Activated CD8-positive, alpha-beta T cell treated with anti-CD3 and anti-CD28 coated beads for 36 hours (primary cell): ENCODE measurements at regions not wholly inside any gene's neighbourhood (a gene's known extent, or its start where the extent isn't known, plus 50 kb on each side); places are given as distances from the start of the nearest gene placed in this dataset.

Experiments
- ATAC-seq: fragments of 200-7000 bp; cut with Tn5 transposase; one replicate; pipeline ENCODE4 v1.10.0; 2021; ENCODE audit warnings: mild to moderate bottlenecking, moderate library complexity
- CTCF ChIA-PET: fragments of 350-600 bp; sonication (Branson Sonifier 250); formaldehyde crosslinking; loops from one replicate; lab custom pipeline; 2021; ENCODE audit warnings: antibody characterized with exemption; lab: Charles Lee
- POLR2A ChIA-PET: fragments of 350-600 bp; sonication (Branson Sonifier 250); formaldehyde crosslinking; loops from one replicate; lab custom pipeline; 2021; ENCODE audit warnings: antibody characterized with exemption; lab: Charles Lee
- DNase-seq: peaks from one replicate; pipeline ENCODE4 v3.0.0-alpha.2; 2020
- H3K27ac Mint-ChIP-seq: one replicate; pipeline ENCODE4 v1.8.0; 2021; ENCODE audit warnings: mild to moderate bottlenecking, mixed read lengths
- H3K27me3 Mint-ChIP-seq: one replicate; pipeline ENCODE4 v1.8.0; 2021; ENCODE audit warnings: mixed read lengths
- H3K36me3 Mint-ChIP-seq: one replicate; pipeline ENCODE4 v1.8.0; 2021; ENCODE audit warnings: low read depth, mixed read lengths
- H3K4me1 Mint-ChIP-seq: one replicate; pipeline ENCODE4 v1.8.0; 2021; ENCODE audit warnings: low read depth, mixed read lengths
- H3K4me3 Mint-ChIP-seq: one replicate; pipeline ENCODE4 v1.8.0; 2021; ENCODE audit warnings: mild to moderate bottlenecking, moderate library complexity, mixed read lengths
- H3K9me3 Mint-ChIP-seq: one replicate; pipeline ENCODE4 v1.8.0; 2021; ENCODE audit warnings: mixed read lengths
- intact Hi-C: fragments of 100-400 bp; cut with micrococcal nuclease; formaldehyde crosslinking; loops from one replicate; pipeline ENCODE4 v1.10.0; 2022
- TF ChIP-seq, protein P1 (sequence below): fragments of 200-600 bp; IDR thresholded peaks from one replicate; pipeline ENCODE4 v1.8.0; 2022; ENCODE audit warnings: antibody characterized with exemption, mild to moderate bottlenecking

DNA sequence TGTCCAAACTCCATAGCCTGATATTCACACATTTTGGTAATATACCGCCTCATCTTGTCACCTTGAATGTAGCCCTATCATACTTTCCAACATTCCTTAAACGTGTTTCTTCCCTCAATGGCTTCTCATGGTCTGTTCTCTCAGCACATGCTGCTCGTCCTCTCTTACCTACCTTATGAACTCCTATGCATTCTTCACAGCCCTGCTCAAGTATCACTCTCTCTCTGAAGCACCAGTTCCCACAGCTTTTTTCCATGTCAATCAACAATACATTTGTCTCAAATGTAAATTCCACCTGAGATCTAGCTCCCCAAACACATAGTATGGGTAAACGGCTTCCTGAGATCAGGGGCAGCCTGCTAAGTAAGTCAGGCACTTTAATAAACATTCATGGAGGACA, 85.2 kb upstream of the ZMIZ1 start:
- H3K4me1 Mint-ChIP-seq, result peaks cover 13% of the 10 kb centered on the region
- H3K27me3 Mint-ChIP-seq, result no peaks in the 10 kb centered on the region
- ChIA-PET POLR2A (interaction anchor here (0.7 kb wide), 1 partner anchor 64 kb away, joined by 3 read pairs; no protein-coding TSS in a partner anchor), CTCF (interaction anchor here (1.2 kb wide), 1 partner anchor 9 kb away, joined by 4 read pairs; no protein-coding TSS in a partner anchor)
- no peak overlapping the region for H3K4me3 Mint-ChIP-seq
- no peak for ATAC-seq
- intact Hi-C loops, result no loop called here
- H3K36me3 Mint-ChIP-seq, result no peaks in the 10 kb centered on the region
- no peak overlapping the region for H3K27ac Mint-ChIP-seq
- TF ChIP-seq, protein P1, sequence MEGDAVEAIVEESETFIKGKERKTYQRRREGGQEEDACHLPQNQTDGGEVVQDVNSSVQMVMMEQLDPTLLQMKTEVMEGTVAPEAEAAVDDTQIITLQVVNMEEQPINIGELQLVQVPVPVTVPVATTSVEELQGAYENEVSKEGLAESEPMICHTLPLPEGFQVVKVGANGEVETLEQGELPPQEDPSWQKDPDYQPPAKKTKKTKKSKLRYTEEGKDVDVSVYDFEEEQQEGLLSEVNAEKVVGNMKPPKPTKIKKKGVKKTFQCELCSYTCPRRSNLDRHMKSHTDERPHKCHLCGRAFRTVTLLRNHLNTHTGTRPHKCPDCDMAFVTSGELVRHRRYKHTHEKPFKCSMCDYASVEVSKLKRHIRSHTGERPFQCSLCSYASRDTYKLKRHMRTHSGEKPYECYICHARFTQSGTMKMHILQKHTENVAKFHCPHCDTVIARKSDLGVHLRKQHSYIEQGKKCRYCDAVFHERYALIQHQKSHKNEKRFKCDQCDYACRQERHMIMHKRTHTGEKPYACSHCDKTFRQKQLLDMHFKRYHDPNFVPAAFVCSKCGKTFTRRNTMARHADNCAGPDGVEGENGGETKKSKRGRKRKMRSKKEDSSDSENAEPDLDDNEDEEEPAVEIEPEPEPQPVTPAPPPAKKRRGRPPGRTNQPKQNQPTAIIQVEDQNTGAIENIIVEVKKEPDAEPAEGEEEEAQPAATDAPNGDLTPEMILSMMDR, result no peak
- no peak for DNase-seq
- no peaks in the 10 kb centered on the region for H3K9me3 Mint-ChIP-seq

DNA sequence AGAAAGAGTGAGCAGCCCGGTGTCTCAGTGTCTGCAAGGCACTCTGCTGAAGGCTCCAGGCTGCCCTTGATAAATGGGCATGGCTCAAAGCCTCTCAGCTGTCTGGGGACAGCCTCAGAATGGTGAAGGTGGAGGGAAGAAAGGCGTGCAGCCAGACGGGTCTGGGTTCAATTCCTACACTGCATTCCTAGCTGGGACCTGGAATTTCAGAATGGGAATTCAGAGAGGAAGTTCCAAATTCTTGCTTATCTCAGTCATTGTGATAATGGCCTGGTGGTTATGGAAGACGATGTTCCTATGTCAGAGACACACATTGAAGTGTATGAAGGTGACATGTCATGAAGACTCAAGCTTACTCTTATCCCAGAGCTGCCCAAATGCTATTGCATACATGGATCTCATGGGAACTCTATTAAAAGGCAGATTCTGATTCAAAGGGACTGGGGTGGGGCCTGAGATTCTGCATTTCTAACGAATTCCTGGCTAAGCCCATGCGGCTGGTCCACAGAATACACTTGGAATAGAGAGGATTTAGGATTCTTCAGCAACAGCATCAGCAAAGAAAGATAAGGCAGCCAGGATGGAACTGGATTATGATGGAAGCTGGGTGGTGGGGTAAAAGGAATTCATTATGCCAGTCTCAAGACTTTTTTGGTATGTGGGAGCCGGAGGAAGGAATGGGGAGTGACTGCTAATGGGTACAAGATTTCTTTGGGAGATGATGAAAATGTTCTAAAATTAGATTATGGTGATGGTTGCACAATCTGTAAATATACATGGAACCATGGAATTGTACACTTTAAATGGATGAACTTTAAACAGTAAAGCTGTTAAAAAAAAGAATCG, 82.6 kb upstream of the ZMIZ1 start:
- peaks cover 15% of the 10 kb centered on the region for H3K4me1 Mint-ChIP-seq

DNA sequence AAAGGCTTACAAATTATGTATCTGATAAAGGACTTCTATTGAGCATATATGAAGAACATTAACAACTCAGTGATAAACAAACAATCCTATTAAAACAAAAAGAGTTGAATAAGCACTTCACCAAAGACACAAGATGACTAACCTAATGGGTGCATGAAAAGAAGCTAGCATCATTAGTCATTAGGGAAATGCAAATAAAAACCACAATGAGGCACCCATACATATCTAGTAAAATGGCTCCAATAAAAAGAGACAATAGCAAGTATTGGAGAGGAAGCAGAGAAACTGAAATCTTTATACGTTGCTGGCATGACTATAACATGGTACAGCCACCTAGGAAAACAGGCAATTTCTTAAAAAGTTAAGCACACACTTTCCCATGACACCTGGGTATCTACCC, 77.6 kb upstream of the ZMIZ1 start:
- CTCF ChIA-PET, result no interaction called here
- peak; percentile 86 for ATAC-seq
- H3K27me3 Mint-ChIP-seq, result no peaks in the 10 kb centered on the region
- H3K9me3 Mint-ChIP-seq, result no peaks in the 10 kb centered on the region
- H3K36me3 Mint-ChIP-seq, result no peaks in the 10 kb centered on the region
- intact Hi-C loops, result no loop called here
- peaks cover 25% of the 10 kb centered on the region for H3K4me1 Mint-ChIP-seq
- TF ChIP-seq, protein P1, result no peak
- no peak for DNase-seq
- H3K27ac Mint-ChIP-seq, result no peak overlapping the region
- H3K4me3 Mint-ChIP-seq, result no peak overlapping the region
- POLR2A ChIA-PET, result interaction anchor here (0.9 kb wide), 1 partner anchor 11 kb away, joined by 3 read pairs; no protein-coding TSS in a partner anchor

More for the DNA sequence above, 82.6 kb upstream of the ZMIZ1 start:
- DNase-seq (no peak), ATAC-seq (no peak)
- POLR2A ChIA-PET, result interaction anchor here (2.0 kb wide), 1 partner anchor 11 kb away, joined by 5 read pairs; no protein-coding TSS in a partner anchor
- Mint-ChIP-seq H3K36me3 (no peaks in the 10 kb centered on the region), H3K4me3 (no peak overlapping the region), H3K27me3 (no peaks in the 10 kb centered on the region), H3K9me3 (no peaks in the 10 kb centered on the region), H3K27ac (no peak overlapping the region)
- intact Hi-C loops, result no loop called here
- CTCF ChIA-PET, result interaction anchor here (5.4 kb wide), 1 partner anchor 11 kb away, joined by 27 read pairs; no protein-coding TSS in a partner anchor
- TF ChIP-seq, protein P1, result no peak

DNA sequence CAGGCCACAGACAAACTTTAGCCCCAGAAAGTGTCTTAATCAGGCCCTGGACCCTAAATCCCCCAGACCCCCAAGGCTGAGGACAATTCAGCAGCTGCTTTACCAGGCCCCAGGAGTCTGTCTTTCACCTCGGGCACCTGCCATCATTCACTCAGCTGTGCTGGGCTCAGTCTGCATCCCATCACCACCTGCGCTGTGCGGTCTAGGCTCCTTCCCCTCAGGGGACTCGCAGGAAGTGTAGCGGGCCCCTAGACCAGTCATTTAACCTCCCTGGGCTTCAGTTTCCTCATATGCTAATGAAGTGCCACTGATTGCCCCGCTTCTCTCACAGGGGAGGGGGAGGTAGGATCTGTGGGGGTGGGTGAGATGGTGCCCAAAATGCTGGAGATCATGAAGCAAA, 76.4 kb upstream of the ZMIZ1 start:
- POLR2A ChIA-PET, result no interaction called here
- H3K27ac Mint-ChIP-seq, result peak overlapping the region; percentile 42
- TF ChIP-seq, protein P1, result no peak

More for the DNA sequence above, 76.4 kb upstream of the ZMIZ1 start:
- intact Hi-C loops, result no loop called here
- Mint-ChIP-seq H3K27me3 (no peaks in the 10 kb centered on the region), H3K9me3 (no peaks in the 10 kb centered on the region), H3K4me3 (peak overlapping the region; percentile 7), H3K36me3 (no peaks in the 10 kb centered on the region), H3K4me1 (peaks cover 25% of the 10 kb centered on the region)
- ATAC-seq (peak; percentile 83), DNase-seq (peak; percentile 71)
- CTCF ChIA-PET, result interaction anchor here (0.6 kb wide), 1 partner anchor 26 kb away, joined by 3 read pairs; no protein-coding TSS in a partner anchor
